H1 (cell line): ENCODE measurements at regions not wholly inside any gene's neighbourhood (a gene's known extent, or its start where the extent isn't known, plus 50 kb on each side); places are given as distances from the start of the nearest gene placed in this dataset.

Source experiments
- CTCF ChIA-PET: fragments of 300-600 bp; sonication (Branson Sonifier 250); formaldehyde crosslinking; loops from one replicate; lab custom pipeline; 2021; ENCODE audit not compliant: partially characterized antibody; lab: Charles Lee
- POLR2A ChIA-PET: fragments of 300-600 bp; sonication (Branson Sonifier 250); formaldehyde crosslinking; loops from one replicate; lab custom pipeline; 2021; ENCODE audit warnings: inconsistent platforms; ENCODE audit not compliant: partially characterized antibody; lab: Charles Lee
- DNase-seq, 2 experiments: peaks; one replicate each; pipeline versions ENCODE4 v3.0.0 to v3.0.0-alpha.2; 2010 to 2022; ENCODE audit warnings: low spot score in 2 of 2, low read depth in 1 of 2, mixed read lengths in 1 of 2
- FAIRE-seq: peaks from 2 replicates; lab custom pipeline; 2011; peaks lifted over from hg19 to GRCh38; lab: Jason Lieb, UNC
- H2AFZ ChIP-seq: 2 replicates; pipeline ENCODE4 v1.8.1; 2012; ENCODE audit warnings: low read length, inconsistent platforms
- H2AK5ac ChIP-seq: 2 replicates; pipeline ENCODE4 v1.6.1; 2013; ENCODE audit warnings: low read depth, low read length
- H2BK120ac ChIP-seq: replicated peaks from 2 replicates; pipeline ENCODE3; 2013; ENCODE audit warnings: low read depth, low read length, inconsistent platforms
- H2BK12ac ChIP-seq: 2 replicates; pipeline ENCODE4 v1.6.1; 2013; ENCODE audit warnings: low read depth, low read length
- H2BK15ac ChIP-seq: 2 replicates; pipeline ENCODE4 v1.6.1; 2013; ENCODE audit warnings: low read length
- H2BK20ac ChIP-seq: 2 replicates; pipeline ENCODE4 v1.6.1; 2013; ENCODE audit warnings: low read length
- H2BK5ac ChIP-seq: 2 replicates; pipeline ENCODE4 v1.6.1; 2013; ENCODE audit warnings: low read depth, low read length
- H3K14ac ChIP-seq: 2 replicates; pipeline ENCODE4 v1.6.1; 2013; ENCODE audit warnings: inconsistent platforms; ENCODE audit not compliant: insufficient read length
- H3K18ac ChIP-seq: 2 replicates; pipeline ENCODE4 v1.6.1; 2013; ENCODE audit warnings: low read length; ENCODE audit errors: extremely low read depth
- H3K23ac ChIP-seq: 2 replicates; pipeline ENCODE4 v1.6.1; 2013; ENCODE audit warnings: inconsistent platforms; ENCODE audit not compliant: insufficient read length
- H3K23me2 ChIP-seq: 2 replicates; pipeline ENCODE4 v1.6.1; 2013; ENCODE audit warnings: low read depth, low read length
- H3K27ac ChIP-seq: 2 replicates; pipeline ENCODE4 v1.6.1; 2011; ENCODE audit warnings: low read depth, low read length, inconsistent platforms
- H3K27me3 ChIP-seq, 4 experiments: replicated peaks in 1 of 4; 1 replicate in 1 of 4; 2 replicates in 3 of 4; pipeline versions ENCODE4 v1.6.1 to v1.8.1; 2011 to 2013; ENCODE audit warnings: low read length in 3 of 4, mild to moderate bottlenecking in 3 of 4, inconsistent platforms in 2 of 4, mixed read lengths in 2 of 4, moderate library complexity in 1 of 4; ENCODE audit not compliant: control insufficient read depth in 3 of 4, insufficient read depth in 3 of 4; ENCODE audit errors: extremely low read depth in 1 of 4
- H3K36me3 ChIP-seq, 4 experiments: 2 replicates each; pipeline versions ENCODE4 v1.6.1 to v1.8.1; 2011 to 2013; ENCODE audit warnings: mild to moderate bottlenecking in 4 of 4, low read length in 3 of 4, moderate library complexity in 2 of 4, control low read depth in 1 of 4, inconsistent platforms in 1 of 4; ENCODE audit not compliant: insufficient read depth in 4 of 4, control insufficient read depth in 2 of 4
- H3K4ac ChIP-seq: replicated peaks from 2 replicates; pipeline ENCODE3; 2013; ENCODE audit warnings: low read length, low read depth, mixed read lengths, inconsistent platforms; ENCODE audit not compliant: insufficient read length
- H3K4me1 ChIP-seq, 4 experiments: replicated peaks in 1 of 4; 1 replicate in 1 of 4; 2 replicates in 3 of 4; pipeline versions ENCODE4 v1.6.1 to v1.8.1; 2011 to 2013; ENCODE audit warnings: low read length in 3 of 4, inconsistent platforms in 2 of 4, mixed read lengths in 1 of 4; ENCODE audit not compliant: insufficient read depth in 4 of 4, control insufficient read depth in 3 of 4
- H3K4me2 ChIP-seq, 2 experiments: 2 replicates each; pipeline versions ENCODE4 v1.6.1 to v1.8.1; 2011 to 2013; ENCODE audit warnings: low read depth in 2 of 2, low read length in 2 of 2, control low read depth in 1 of 2, inconsistent platforms in 1 of 2, mild to moderate bottlenecking in 1 of 2; ENCODE audit not compliant: insufficient read depth in 1 of 2
- H3K4me3 ChIP-seq, 4 experiments: fragments of 200-600, 300-600 bp in 1 of 4; sonication (generic), shearing (Covaris generic), sonication (Bioruptor Twin) in 1 of 4; 2 replicates each; pipeline versions ENCODE4 v1.5.1 to v1.8.1; 2011 to 2016; ENCODE audit warnings: low read length in 4 of 4, low read depth in 3 of 4, control low read depth in 2 of 4, inconsistent platforms in 2 of 4, mild to moderate bottlenecking in 2 of 4, mixed read lengths in 1 of 4, moderate library complexity in 1 of 4; ENCODE audit not compliant: insufficient read depth in 2 of 4; ENCODE audit errors: extremely low read depth in 1 of 4
- H3K56ac ChIP-seq: replicated peaks from 2 replicates; pipeline ENCODE3; 2013; ENCODE audit warnings: low read depth, mild to moderate bottlenecking, mixed read lengths, low read length, inconsistent platforms; ENCODE audit not compliant: insufficient read length
- H3K79me1 ChIP-seq: 2 replicates; pipeline ENCODE4 v1.6.1; 2013; ENCODE audit warnings: low read depth, low read length, control low read depth
- H3K79me2 ChIP-seq, 2 experiments: 2 replicates each; pipeline versions ENCODE4 v1.6.1 to v1.8.1; 2012 to 2013; ENCODE audit warnings: low read length in 2 of 2, mild to moderate bottlenecking in 2 of 2, inconsistent platforms in 1 of 2; ENCODE audit not compliant: insufficient read depth in 2 of 2, control insufficient read depth in 1 of 2
- H3K9ac ChIP-seq, 4 experiments: replicated peaks in 1 of 4; 1 replicate in 1 of 4; 2 replicates in 3 of 4; pipeline versions ENCODE4 v1.6.1 to v1.8.1; 2011 to 2013; ENCODE audit warnings: low read depth in 3 of 4, low read length in 3 of 4, control low read depth in 2 of 4, mild to moderate bottlenecking in 2 of 4, moderate library complexity in 2 of 4, inconsistent platforms in 1 of 4; ENCODE audit errors: extremely low read depth in 1 of 4
- H3K9me3 ChIP-seq, 2 experiments: 2 replicates each; pipeline versions ENCODE4 v1.6.1 to v1.8.1; 2012 to 2013; ENCODE audit warnings: mild to moderate bottlenecking in 2 of 2, moderate library complexity in 2 of 2, control low read depth in 1 of 2, inconsistent platforms in 1 of 2, low read depth in 1 of 2, low read length in 1 of 2, mixed read lengths in 1 of 2; ENCODE audit not compliant: insufficient read depth in 2 of 2
- H4K20me1 ChIP-seq, 2 experiments: replicated peaks in 1 of 2; 2 replicates each; pipeline versions ENCODE3 to v1.8.1; 2011 to 2013; ENCODE audit warnings: inconsistent platforms in 2 of 2, low read length in 2 of 2, mild to moderate bottlenecking in 1 of 2; ENCODE audit not compliant: insufficient read depth in 2 of 2, control insufficient read depth in 1 of 2
- H4K5ac ChIP-seq: 2 replicates; pipeline ENCODE4 v1.6.1; 2013; ENCODE audit warnings: low read length, low read depth, mixed read lengths, inconsistent platforms; ENCODE audit not compliant: insufficient read length
- H4K8ac ChIP-seq: 2 replicates; pipeline ENCODE4 v1.8.0; 2013; ENCODE audit warnings: mild to moderate bottlenecking, moderate library complexity, low read length, inconsistent platforms; ENCODE audit not compliant: insufficient read depth; ENCODE audit errors: extremely low read depth
- H4K91ac ChIP-seq: replicated peaks from 2 replicates; pipeline ENCODE3; 2013; ENCODE audit warnings: low read length, mixed read lengths, inconsistent platforms; ENCODE audit not compliant: insufficient read length
- BCL11A ChIP-seq, 2 experiments: IDR thresholded peaks; one replicate each; pipeline ENCODE4 v1.6.1; 2011; ENCODE audit warnings: low read depth in 2 of 2, low read length in 2 of 2, mild to moderate bottlenecking in 2 of 2
- CBX8 ChIP-seq: fragments of 300-800, 300-1000 bp; sonication (generic); IDR thresholded peaks from 2 replicates; pipeline ENCODE4 v1.7.1; 2016; ENCODE audit warnings: low read depth, low read length, borderline replicate concordance
- HDAC6 ChIP-seq: IDR thresholded peaks from one replicate; pipeline ENCODE4 v1.7.1; 2012; ENCODE audit warnings: low read depth, mild to moderate bottlenecking, inconsistent platforms, low read length, moderate library complexity
- SAP30 ChIP-seq: fragments of 300-600 bp; sonication (generic); IDR thresholded peaks from 2 replicates; pipeline ENCODE4 v1.7.1; 2012; ENCODE audit warnings: low read length, moderate library complexity, mild to moderate bottlenecking, inconsistent platforms; ENCODE audit not compliant: insufficient read depth, insufficient replicate concordance
- SIN3A ChIP-seq, 2 experiments: IDR thresholded peaks in 1 of 2; conservative IDR thresholded peaks in 1 of 2; 2 replicates each; pipeline ENCODE4 v1.6.1; 2011 to 2012; ENCODE audit warnings: low read length in 2 of 2, improper control_type of control experiment in 1 of 2, low read depth in 1 of 2, mild to moderate bottlenecking in 1 of 2
- SIX5 ChIP-seq: IDR thresholded peaks from 2 replicates; pipeline ENCODE4 v1.6.1; 2011; ENCODE audit warnings: mild to moderate bottlenecking, low read depth, low read length
- TAF7 ChIP-seq: optimal IDR thresholded peaks from 2 replicates; pipeline ENCODE3; 2011; ENCODE audit warnings: low read depth, mild to moderate bottlenecking, inconsistent platforms, low read length, moderate library complexity, borderline replicate concordance
- WGBS, 2 experiments: shearing (Covaris generic) in 1 of 2; methylation state at CpG; one replicate each; pipeline versions ENCODE4 v1.1.6 to v1.1.7; 2013 to 2015; ENCODE audit warnings: low lambda C conversion rate in 2 of 2, mixed read lengths in 2 of 2, inconsistent platforms in 1 of 2, low coverage in 1 of 2, missing lambda C conversion rate in 1 of 2; ENCODE audit not compliant: insufficient replicate concordance in 2 of 2, insufficient coverage in 1 of 2, insufficient read length in 1 of 2; ENCODE audit errors: extremely low coverage in 1 of 2, missing lambda C conversion rate in 1 of 2; 5-methylcytosine and 5-hydroxymethylcytosine counted together

- Histone ChIP-seq H3K4ac (no peak overlapping the region), H3K4me2 (no peak overlapping the region), H3K27me3 (peaks cover 0 to 4% (median 0%) of the 10 kb centered on the region in 4 experiments; a peak in 1 of 7 replicates), H3K36me3 (no peaks in the 10 kb centered on the region), H4K8ac (no peak overlapping the region), H2BK120ac (no peak overlapping the region), H3K18ac (no peak overlapping the region), H3K56ac (no peak overlapping the region), H2AK5ac (no peak overlapping the region), H4K91ac (no peak overlapping the region), H3K79me2 (no peaks in the 10 kb centered on the region), H3K9me3 (no peaks in the 10 kb centered on the region), H3K23ac (no peak overlapping the region), H3K79me1 (no peaks in the 10 kb centered on the region), H3K27ac (no peak overlapping the region), H3K9ac (no peak overlapping the region), H3K4me3 (no peak overlapping the region), H2BK5ac (no peak overlapping the region), H3K4me1 (no peaks in the 10 kb centered on the region), H2BK20ac (no peak overlapping the region), H4K20me1 (peaks cover 0 to 3% of the 10 kb centered on the region in 2 experiments), H3K14ac (no peak overlapping the region), H4K5ac (no peak overlapping the region), H2BK12ac (no peak overlapping the region), H2BK15ac (no peak overlapping the region), H2AFZ (no peak overlapping the region), H3K23me2 (peaks cover 3% of the 10 kb centered on the region; the same call in 1 of the 2 replicates)
- FAIRE-seq (no peak), DNase-seq (no peak)
- 83% methylated on average over 2 of the region's 2 CpGs; no CpG with 5 or more reads in 1 of the 2 experiments for WGBS, 2 experiments
- TF ChIP-seq BCL11A (IDR thresholded peaks at IDR 0.05; ENCODE audit: low read depth in 2 of 2, low read length in 2 of 2) (no peak), SIX5 (no peak), TAF7 (no peak), SAP30 (no peak), SIN3A (conservative IDR thresholded peaks at IDR 0.05 in 1 of 2, IDR thresholded peaks at IDR 0.05 in 1 of 2; ENCODE audit: low read depth in 1 of 2, low read length in 2 of 2) (no peak), CBX8 (no peak), HDAC6 (no peak)
- ChIA-PET CTCF (interaction anchor here (0.6 to 2.8 kb wide), 2 partner anchors 13 to 747 kb away, joined by 3 to 24 read pairs; no protein-coding TSS in a partner anchor), POLR2A (no interaction called here)
Measured at GRCh38 chr6:166084951-166085350, 82.7 kb downstream of the TBXT start.
